Natural killer cell (primary cell): ENCODE measurements at regions not wholly inside any gene's neighbourhood (a gene's known extent, or its start where the extent isn't known, plus 50 kb on each side); places are given as distances from the start of the nearest gene placed in this dataset.
"Not testable (repeated sequence)": the region's sequence is repeated elsewhere in the genome, so short reads cannot be mapped to it uniquely, and the experiment has no call there.

Source experiments
- ATAC-seq, 3 donors: fragments of 150-1000 bp in 2 of 3; fragments of 200-7000 bp in 1 of 3; cut with Tn5 transposase; 1 replicate in 1 of 3; 2 replicates in 2 of 3; pipeline ENCODE4 v1.10.0; 2021; ENCODE audit warnings: mild to moderate bottlenecking in 2 of 3, moderate library complexity in 2 of 3
- DNase-seq, 2 donors: peaks; one replicate each; pipeline versions ENCODE4 v3.0.0 to v3.0.0-alpha.2; 2013 to 2021; ENCODE audit warnings: mixed read lengths in 1 of 2
- H3K27ac ChIP-seq: one replicate; pipeline ENCODE4 v1.5.1; 2013; ENCODE audit warnings: mild to moderate bottlenecking, low read length
- H3K27me3 ChIP-seq: one replicate; pipeline ENCODE4 v1.6.1; 2013; ENCODE audit warnings: low read length; ENCODE audit not compliant: control insufficient read depth, insufficient read depth
- H3K36me3 ChIP-seq: one replicate; pipeline ENCODE4 v1.6.1; 2013; ENCODE audit warnings: low read length; ENCODE audit not compliant: control insufficient read depth, insufficient read depth
- H3K4me1 ChIP-seq: one replicate; pipeline ENCODE4 v1.6.1; 2013; ENCODE audit warnings: low read length; ENCODE audit not compliant: control insufficient read depth, insufficient read depth
- H3K4me3 ChIP-seq: one replicate; pipeline ENCODE4 v1.5.1; 2013; ENCODE audit warnings: low read length
- H3K9me3 ChIP-seq: one replicate; pipeline ENCODE4 v1.6.1; 2013; ENCODE audit warnings: low read length; ENCODE audit not compliant: control insufficient read depth, insufficient read depth
- H3K27ac Mint-ChIP-seq, 2 donors: one replicate each; pipeline ENCODE4 v1.8.0; 2022; ENCODE audit warnings: mild to moderate bottlenecking in 2 of 2, mixed read lengths in 2 of 2, moderate library complexity in 1 of 2
- H3K27me3 Mint-ChIP-seq, 2 donors: one replicate each; pipeline ENCODE4 v1.8.0; 2022; ENCODE audit warnings: low read depth in 2 of 2, mixed read lengths in 2 of 2
- H3K36me3 Mint-ChIP-seq: one replicate; pipeline ENCODE4 v1.8.0; 2022; ENCODE audit warnings: mixed read lengths
- H3K4me1 Mint-ChIP-seq, 2 donors: one replicate each; pipeline ENCODE4 v1.8.0; 2022; ENCODE audit warnings: mixed read lengths in 2 of 2
- H3K4me3 Mint-ChIP-seq: one replicate; pipeline ENCODE4 v1.8.0; 2022; ENCODE audit warnings: mild to moderate bottlenecking, moderate library complexity, mixed read lengths
- H3K9me3 Mint-ChIP-seq, 2 donors: one replicate each; pipeline ENCODE4 v1.8.0; 2022; ENCODE audit warnings: mixed read lengths in 2 of 2
- WGBS: methylation state at CpG from one replicate; pipeline ENCODE4 v1.1.7; 2013; ENCODE audit warnings: missing lambda C conversion rate; ENCODE audit not compliant: insufficient coverage; 5-methylcytosine and 5-hydroxymethylcytosine counted together
- intact Hi-C: fragments of 100-400 bp; cut with micrococcal nuclease; formaldehyde crosslinking; loops from one replicate; pipeline ENCODE4 v1.14.2; 2022
- TF ChIP-seq, protein P1 (sequence below): fragments of 200-600 bp; IDR thresholded peaks from one replicate; pipeline ENCODE4 v1.8.0; 2022; ENCODE audit warnings: antibody characterized with exemption

GRCh38 chr9:83116026-83116425 is 53.1 kb upstream of the RASEF start:
- H3K27ac Mint-ChIP-seq = no peak overlapping the region

GRCh38 chr9:83113445-83113844 is 50.5 kb upstream of the RASEF start:
- intact Hi-C loops, DNase-seq, H3K4me3 Mint-ChIP-seq, H3K36me3 ChIP-seq, H3K27me3 Mint-ChIP-seq, H3K4me3 ChIP-seq, H3K4me1 Mint-ChIP-seq, H3K9me3 ChIP-seq, ATAC-seq, H3K27ac Mint-ChIP-seq, H3K27ac ChIP-seq, H3K4me1 ChIP-seq, H3K27me3 ChIP-seq: not testable (repeated sequence)
- Mint-ChIP-seq H3K36me3 (peaks cover 14% of the 10 kb centered on the region), H3K9me3 (peaks cover 8 to 17% of the 10 kb centered on the region in 2 donors)
- 95% methylated on average over 6 of the region's 6 CpGs for WGBS

More at GRCh38 chr9:83116026-83116425, 53.1 kb upstream of the RASEF start:
- H3K4me3 Mint-ChIP-seq = no peak overlapping the region
- no peaks in the 10 kb centered on the region for H3K4me1 ChIP-seq
- H3K4me3 ChIP-seq = no peak overlapping the region
- no peaks in the 10 kb centered on the region for H3K4me1 Mint-ChIP-seq
- TF ChIP-seq, protein P1, sequence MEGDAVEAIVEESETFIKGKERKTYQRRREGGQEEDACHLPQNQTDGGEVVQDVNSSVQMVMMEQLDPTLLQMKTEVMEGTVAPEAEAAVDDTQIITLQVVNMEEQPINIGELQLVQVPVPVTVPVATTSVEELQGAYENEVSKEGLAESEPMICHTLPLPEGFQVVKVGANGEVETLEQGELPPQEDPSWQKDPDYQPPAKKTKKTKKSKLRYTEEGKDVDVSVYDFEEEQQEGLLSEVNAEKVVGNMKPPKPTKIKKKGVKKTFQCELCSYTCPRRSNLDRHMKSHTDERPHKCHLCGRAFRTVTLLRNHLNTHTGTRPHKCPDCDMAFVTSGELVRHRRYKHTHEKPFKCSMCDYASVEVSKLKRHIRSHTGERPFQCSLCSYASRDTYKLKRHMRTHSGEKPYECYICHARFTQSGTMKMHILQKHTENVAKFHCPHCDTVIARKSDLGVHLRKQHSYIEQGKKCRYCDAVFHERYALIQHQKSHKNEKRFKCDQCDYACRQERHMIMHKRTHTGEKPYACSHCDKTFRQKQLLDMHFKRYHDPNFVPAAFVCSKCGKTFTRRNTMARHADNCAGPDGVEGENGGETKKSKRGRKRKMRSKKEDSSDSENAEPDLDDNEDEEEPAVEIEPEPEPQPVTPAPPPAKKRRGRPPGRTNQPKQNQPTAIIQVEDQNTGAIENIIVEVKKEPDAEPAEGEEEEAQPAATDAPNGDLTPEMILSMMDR = no peak
- intact Hi-C loops = no loop called here
- H3K36me3 ChIP-seq = no peaks in the 10 kb centered on the region
- no peaks in the 10 kb centered on the region for H3K27me3 ChIP-seq
- no peak overlapping the region for H3K27ac ChIP-seq
- no peaks in the 10 kb centered on the region for H3K27me3 Mint-ChIP-seq
- peaks cover 10% of the 10 kb centered on the region for H3K9me3 ChIP-seq
- ATAC-seq = no peak
- peaks cover 14% of the 10 kb centered on the region for H3K36me3 Mint-ChIP-seq
- peaks cover 6 to 15% of the 10 kb centered on the region in 2 donors for H3K9me3 Mint-ChIP-seq
- WGBS = 11% methylated on average over 1 of the region's 1 CpG
- DNase-seq = no peak
